ENCODE measurements at regions not wholly inside any gene's neighbourhood (a gene's known extent, or its start where the extent isn't known, plus 50 kb on each side); places are given as distances from the start of the nearest gene placed in this dataset.

- TF ChIP-seq CTCF (IDR thresholded peaks at IDR 0.05) (no peak), POLR2A (IDR thresholded peaks at IDR 0.05) (no peak)
These were observed 275.7 kb downstream of the TLR4 start for GRCh38 chr9:117979914-117980313.

All from adrenal gland (tissue), 5 donors.